Tibial nerve (tissue), 4 donors: ENCODE measurements at regions not wholly inside any gene's neighbourhood (a gene's known extent, or its start where the extent isn't known, plus 50 kb on each side); places are given as distances from the start of the nearest gene placed in this dataset.
"Not testable (repeated sequence)": the region's sequence is repeated elsewhere in the genome, so short reads cannot be mapped to it uniquely, and the experiment has no call there.

Experiments
- DNase-seq, 2 donors: peaks; one replicate each; pipeline ENCODE4 v3.0.0-alpha.2; 2019; ENCODE audit warnings: low spot score in 2 of 2
- H3K27ac ChIP-seq, 4 donors: fragments of 200-600 bp; sonication (generic) in 3 of 4; one replicate each; pipeline ENCODE4 v1.5.1; 2017 to 2019; ENCODE audit warnings: mild to moderate bottlenecking in 1 of 4
- H3K27me3 ChIP-seq, 2 donors: fragments of 200-600 bp; sonication (generic) in 1 of 2; one replicate each; pipeline versions ENCODE4 v1.5.1 to v1.6.0; 2017 to 2019
- H3K36me3 ChIP-seq, 3 donors: fragments of 200-600 bp; sonication (generic); one replicate each; pipeline ENCODE4 v1.5.1; 2018 to 2019
- H3K4me1 ChIP-seq, 4 donors: fragments of 200-600 bp; sonication (generic) in 3 of 4; one replicate each; pipeline ENCODE4 v1.5.1; 2017 to 2019
- H3K4me3 ChIP-seq, 4 donors: fragments of 200-600 bp; sonication (generic) in 3 of 4; one replicate each; pipeline ENCODE4 v1.5.1; 2017 to 2019; ENCODE audit warnings: mild to moderate bottlenecking in 1 of 4, moderate library complexity in 1 of 4
- H3K9me3 ChIP-seq, 4 donors: fragments of 200-600 bp; sonication (generic) in 3 of 4; one replicate each; pipeline ENCODE4 v1.5.1; 2017 to 2019
- EP300 ChIP-seq, 2 donors: sonication (generic); formaldehyde crosslinking; IDR thresholded peaks; one replicate each; pipeline ENCODE4 v1.6.1; 2017; ENCODE audit warnings: antibody characterized with exemption in 2 of 2, mild to moderate bottlenecking in 1 of 2
- POLR2A ChIP-seq, 2 donors: fragments of 450-650 bp; IDR thresholded peaks; one replicate each; pipeline ENCODE4 v1.6.1; 2017; ENCODE audit warnings: antibody characterized with exemption in 2 of 2, mild to moderate bottlenecking in 2 of 2, moderate library complexity in 2 of 2
- WGBS, 2 donors: methylation state at CpG; one replicate each; pipeline ENCODE4 v1.1.5; 2018; 5-methylcytosine and 5-hydroxymethylcytosine counted together
- TF ChIP-seq, protein P1 (sequence below), 5 experiments: fragments of 200-600 bp in 3 of 5; fragments of 450-650 bp in 2 of 5; sonication (generic) in 3 of 5; IDR thresholded peaks; one replicate each; pipeline ENCODE4 v1.5.1; 2016 to 2019; ENCODE audit warnings: antibody characterized with exemption in 5 of 5, mild to moderate bottlenecking in 3 of 5, moderate library complexity in 2 of 5

DNA sequence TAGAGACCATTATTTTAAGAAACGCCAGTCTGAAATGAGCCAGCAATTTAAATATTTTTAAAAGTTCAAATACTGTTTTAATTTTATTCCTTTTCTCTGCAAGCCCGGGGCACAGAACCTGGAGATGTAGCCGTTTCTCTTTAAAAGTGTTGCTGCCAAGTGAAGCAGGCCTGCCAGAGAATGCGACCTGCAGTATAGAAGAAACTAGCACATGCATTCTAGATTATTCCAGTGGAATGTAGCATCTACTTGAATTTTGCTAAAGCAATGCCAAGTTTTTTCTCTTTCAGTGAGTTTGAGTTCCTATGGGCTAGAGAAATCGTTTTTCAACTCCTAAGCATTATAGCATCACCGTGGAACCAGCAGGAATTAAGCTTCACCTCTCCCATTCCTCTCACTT lies 101.3 kb downstream of the QRSL1 start:
- no peak for DNase-seq
- H3K36me3 ChIP-seq: no peaks in the 10 kb centered on the region
- 53 to 55% methylated on average over 6 of the region's 6 CpGs for WGBS, 2 donors
- H3K9me3 ChIP-seq: peaks cover 0 to 2% (median 0%) of the 10 kb centered on the region in 4 donors
- TF ChIP-seq EP300 (IDR thresholded peaks at IDR 0.05) (no peak), POLR2A (IDR thresholded peaks at IDR 0.05) (no peak)
- TF ChIP-seq, protein P1, sequence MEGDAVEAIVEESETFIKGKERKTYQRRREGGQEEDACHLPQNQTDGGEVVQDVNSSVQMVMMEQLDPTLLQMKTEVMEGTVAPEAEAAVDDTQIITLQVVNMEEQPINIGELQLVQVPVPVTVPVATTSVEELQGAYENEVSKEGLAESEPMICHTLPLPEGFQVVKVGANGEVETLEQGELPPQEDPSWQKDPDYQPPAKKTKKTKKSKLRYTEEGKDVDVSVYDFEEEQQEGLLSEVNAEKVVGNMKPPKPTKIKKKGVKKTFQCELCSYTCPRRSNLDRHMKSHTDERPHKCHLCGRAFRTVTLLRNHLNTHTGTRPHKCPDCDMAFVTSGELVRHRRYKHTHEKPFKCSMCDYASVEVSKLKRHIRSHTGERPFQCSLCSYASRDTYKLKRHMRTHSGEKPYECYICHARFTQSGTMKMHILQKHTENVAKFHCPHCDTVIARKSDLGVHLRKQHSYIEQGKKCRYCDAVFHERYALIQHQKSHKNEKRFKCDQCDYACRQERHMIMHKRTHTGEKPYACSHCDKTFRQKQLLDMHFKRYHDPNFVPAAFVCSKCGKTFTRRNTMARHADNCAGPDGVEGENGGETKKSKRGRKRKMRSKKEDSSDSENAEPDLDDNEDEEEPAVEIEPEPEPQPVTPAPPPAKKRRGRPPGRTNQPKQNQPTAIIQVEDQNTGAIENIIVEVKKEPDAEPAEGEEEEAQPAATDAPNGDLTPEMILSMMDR (IDR thresholded peaks at IDR 0.05): no peak
- H3K27me3 ChIP-seq: no peaks in the 10 kb centered on the region
- no peak overlapping the region for H3K27ac ChIP-seq
- no peak overlapping the region for H3K4me3 ChIP-seq
- no peaks in the 10 kb centered on the region for H3K4me1 ChIP-seq

DNA sequence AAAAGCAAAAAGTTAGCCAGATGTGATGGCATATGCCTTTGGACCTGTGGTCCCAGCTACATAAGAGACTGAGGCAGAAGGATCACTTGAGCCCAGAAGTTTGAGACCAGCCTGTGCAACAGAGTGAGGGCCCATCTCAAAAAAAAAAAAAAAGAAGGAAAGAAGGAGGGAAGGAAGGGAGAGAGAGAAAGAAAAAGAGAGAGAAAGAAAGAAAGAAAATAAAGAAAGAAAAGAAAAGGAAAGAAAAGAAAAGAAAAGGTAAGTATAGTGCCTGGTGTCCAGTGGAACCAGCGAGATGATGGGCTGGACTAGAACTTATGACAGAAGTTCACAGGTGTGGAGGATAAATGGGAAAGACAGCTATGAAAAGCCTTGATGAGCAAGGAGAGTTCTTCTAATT lies 100.9 kb downstream of the QRSL1 start:
- TF ChIP-seq POLR2A (IDR thresholded peaks at IDR 0.05): no peak
- TF ChIP-seq EP300 (IDR thresholded peaks at IDR 0.05): no peak
- H3K27ac ChIP-seq: no peak overlapping the region
- no peak for DNase-seq
- H3K27me3 ChIP-seq: no peaks in the 10 kb centered on the region
- no peaks in the 10 kb centered on the region for H3K36me3 ChIP-seq
- H3K4me1 ChIP-seq: no peaks in the 10 kb centered on the region
- WGBS, 2 donors: 93 to 96% methylated on average over 1 of the region's 1 CpG
- H3K9me3 ChIP-seq: no peaks in the 10 kb centered on the region
- H3K4me3 ChIP-seq: no peak overlapping the region

DNA sequence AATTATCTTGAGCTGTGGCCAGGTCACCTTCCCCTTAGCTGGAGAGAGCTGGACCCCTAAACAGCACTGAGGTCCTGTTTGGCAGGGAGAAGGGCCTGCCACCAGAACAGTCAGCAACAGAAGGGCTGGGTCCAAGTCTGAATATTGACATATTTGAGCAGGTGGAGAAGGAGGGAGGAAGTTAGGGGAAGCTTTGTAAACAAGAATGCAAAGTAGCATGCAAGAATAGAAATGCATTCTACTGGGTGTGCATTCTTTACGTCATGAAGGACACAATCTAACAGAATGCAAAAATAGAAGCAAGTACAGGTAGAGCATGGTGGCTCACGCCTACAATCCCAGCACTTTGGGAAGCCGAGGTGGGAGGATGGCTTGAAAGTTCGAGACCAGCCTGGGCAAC lies 100.5 kb downstream of the QRSL1 start:
- H3K27ac ChIP-seq: no peak overlapping the region

DNA sequence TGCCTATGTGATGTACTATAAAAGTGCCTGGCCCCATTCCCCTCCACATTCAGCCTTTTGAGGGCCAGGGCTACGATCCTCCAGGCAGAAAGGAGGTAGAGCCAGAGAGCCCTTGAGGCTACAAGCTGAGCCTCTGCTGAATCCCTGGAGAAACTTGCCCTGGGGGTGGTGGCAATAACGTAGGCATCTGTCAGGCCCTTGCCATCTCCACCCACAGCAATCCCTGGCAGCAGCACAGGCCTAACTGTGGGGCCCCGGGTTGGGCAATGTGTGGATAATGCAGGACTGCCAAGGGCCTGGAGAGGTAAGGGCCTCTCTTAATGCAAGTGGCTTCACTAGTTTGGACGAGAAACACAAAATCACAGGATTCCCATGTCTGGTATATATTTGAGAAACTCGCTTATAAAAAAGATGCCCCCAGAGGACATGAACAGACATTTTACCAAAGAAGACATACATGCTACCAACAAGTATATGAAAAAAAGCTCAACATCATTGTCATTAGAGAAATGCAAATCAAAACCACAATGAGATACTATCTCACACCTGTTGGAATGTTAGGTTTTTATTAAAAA lies 99.0 kb downstream of the QRSL1 start:
- Histone ChIP-seq H3K4me1 (no peaks in the 10 kb centered on the region), H3K36me3 (no peaks in the 10 kb centered on the region), H3K27ac (no peak overlapping the region), H3K4me3 (no peak overlapping the region), H3K9me3 (no peaks in the 10 kb centered on the region), H3K27me3 (no peaks in the 10 kb centered on the region)
- 77% methylated on average over 5 of the region's 5 CpGs for WGBS, 2 donors
- no peak for DNase-seq
- TF ChIP-seq POLR2A (IDR thresholded peaks at IDR 0.05): no peak

More for the DNA sequence above, 100.5 kb downstream of the QRSL1 start:
- Histone ChIP-seq H3K4me1 (no peaks in the 10 kb centered on the region), H3K9me3 (no peaks in the 10 kb centered on the region), H3K27me3 (no peaks in the 10 kb centered on the region), H3K4me3 (no peak overlapping the region), H3K36me3 (no peaks in the 10 kb centered on the region)
- WGBS, 2 donors: 66 to 83% methylated on average over 4 of the region's 4 CpGs
- no peak for TF ChIP-seq POLR2A (IDR thresholded peaks at IDR 0.05)
- no peak for DNase-seq

DNA sequence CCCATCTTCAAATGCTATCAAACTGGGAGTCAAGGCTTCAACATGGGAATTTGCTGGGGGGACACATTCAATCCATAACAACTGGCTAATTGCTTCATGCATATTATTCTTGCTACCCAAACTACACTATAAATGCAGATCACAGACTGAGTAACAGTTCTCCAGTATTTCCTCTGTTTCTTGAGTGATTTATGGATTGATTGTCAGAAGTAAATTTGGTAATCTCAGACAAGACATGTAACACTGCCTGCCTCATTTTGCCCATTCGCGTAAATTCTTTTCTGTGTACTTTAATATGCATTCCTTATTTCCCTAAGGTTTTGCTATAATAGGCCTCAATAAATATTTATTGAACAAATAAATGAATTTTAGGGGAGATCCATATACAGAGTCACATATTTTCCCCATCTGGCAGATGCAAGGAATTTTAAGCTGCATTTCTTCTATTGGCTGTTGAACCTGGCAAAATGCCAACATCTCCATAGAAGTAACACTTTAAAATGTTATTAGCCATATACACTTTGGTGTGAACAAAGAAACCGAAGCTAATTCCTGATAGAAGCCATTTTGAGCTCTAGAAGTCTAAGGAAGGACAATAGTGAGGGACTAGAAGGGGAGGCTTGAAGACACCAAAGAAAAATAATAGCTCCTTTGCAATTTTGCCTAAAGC lies 98.2 kb downstream of the QRSL1 start:
- H3K4me3 ChIP-seq: no peak overlapping the region
- H3K27me3 ChIP-seq: no peaks in the 10 kb centered on the region
- no peaks in the 10 kb centered on the region for H3K4me1 ChIP-seq
- no peak for DNase-seq
- 62 to 73% methylated on average over 3 of the region's 3 CpGs for WGBS, 2 donors
- H3K36me3 ChIP-seq: no peaks in the 10 kb centered on the region
- no peak for TF ChIP-seq POLR2A (IDR thresholded peaks at IDR 0.05)
- H3K9me3 ChIP-seq: no peaks in the 10 kb centered on the region
- no peak overlapping the region for H3K27ac ChIP-seq

DNA sequence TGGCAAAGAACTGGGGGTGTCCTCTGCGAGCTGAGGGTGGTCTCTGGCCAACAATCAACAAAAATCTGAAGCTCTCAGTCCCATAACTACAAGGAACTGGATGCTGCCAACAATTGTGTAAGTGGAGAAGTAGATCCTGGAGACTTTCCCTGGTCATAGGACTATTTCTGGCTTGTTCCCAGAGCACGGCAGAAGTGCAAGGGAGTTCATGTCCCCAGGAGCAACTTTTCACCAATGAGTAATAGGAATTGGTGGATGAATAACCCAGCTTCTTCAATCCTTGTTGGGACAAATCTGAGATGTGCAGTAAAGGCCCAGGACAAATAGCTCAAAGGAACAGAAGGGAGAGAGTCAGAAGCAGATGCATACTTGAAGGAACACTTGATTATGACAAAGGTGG lies 95.5 kb downstream of the QRSL1 start:
- TF ChIP-seq, protein P1 (IDR thresholded peaks at IDR 0.05): no peak
- TF ChIP-seq EP300 (IDR thresholded peaks at IDR 0.05) (no peak), POLR2A (IDR thresholded peaks at IDR 0.05) (no peak)
- Histone ChIP-seq H3K27me3 (no peaks in the 10 kb centered on the region), H3K9me3 (no peaks in the 10 kb centered on the region), H3K36me3 (no peaks in the 10 kb centered on the region), H3K27ac (no peak overlapping the region), H3K4me1 (no peaks in the 10 kb centered on the region), H3K4me3 (no peak overlapping the region)
- no peak for DNase-seq
- WGBS, 2 donors: 51 to 62% methylated on average over 2 of the region's 2 CpGs

DNA sequence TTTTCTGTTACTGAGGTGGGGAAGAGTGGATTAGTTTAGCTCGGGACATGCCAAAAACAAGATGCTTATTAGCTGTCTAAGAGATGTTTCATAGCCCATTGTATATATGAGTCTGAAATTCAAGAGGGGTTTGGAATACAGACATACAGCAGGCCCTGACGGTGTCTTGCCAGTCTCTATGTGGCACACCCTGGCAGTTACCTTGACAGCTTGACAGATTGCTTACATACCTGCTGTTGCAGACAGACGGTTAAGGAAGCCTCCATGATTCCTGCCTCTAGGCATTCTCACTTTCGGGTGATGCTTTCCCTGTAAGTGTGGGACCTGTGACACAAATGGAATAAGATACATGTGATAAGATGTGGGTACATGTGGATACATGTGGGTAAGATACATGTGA lies 95.0 kb downstream of the QRSL1 start:
- Histone ChIP-seq H3K9me3 (no peaks in the 10 kb centered on the region), H3K27me3 (no peaks in the 10 kb centered on the region), H3K4me1 (no peaks in the 10 kb centered on the region), H3K36me3 (no peaks in the 10 kb centered on the region), H3K4me3 (no peak overlapping the region), H3K27ac (no peak overlapping the region)
- no peak for DNase-seq
- 86% methylated on average over 4 of the region's 4 CpGs for WGBS, 2 donors
- TF ChIP-seq, protein P1 (IDR thresholded peaks at IDR 0.05): no peak
- TF ChIP-seq EP300 (IDR thresholded peaks at IDR 0.05) (no peak), POLR2A (IDR thresholded peaks at IDR 0.05) (no peak)

DNA sequence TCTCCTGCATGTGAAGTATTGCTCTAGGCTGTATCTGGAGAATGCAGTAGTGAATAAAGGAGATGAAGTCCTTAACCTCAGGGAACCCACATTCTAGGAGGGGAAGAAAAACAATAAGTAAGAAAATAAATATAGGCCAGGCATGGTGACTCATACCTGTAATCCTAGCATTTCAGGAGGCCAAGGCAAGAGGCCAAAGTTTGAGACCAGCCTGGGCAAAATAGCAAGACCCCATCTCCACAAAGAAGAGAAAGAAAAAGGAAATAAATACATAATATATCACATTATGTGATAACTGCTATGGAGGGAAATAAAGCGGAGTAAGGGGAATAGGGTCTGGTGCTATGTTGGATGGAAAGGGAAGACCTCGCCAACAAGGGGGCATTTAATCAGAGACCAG lies 94.0 kb downstream of the QRSL1 start:
- not testable (repeated sequence) for H3K4me1 ChIP-seq, H3K4me3 ChIP-seq, H3K27me3 ChIP-seq, H3K27ac ChIP-seq, H3K9me3 ChIP-seq, H3K36me3 ChIP-seq, DNase-seq
- WGBS, 2 donors: 93% methylated on average over 2 of the region's 2 CpGs

DNA sequence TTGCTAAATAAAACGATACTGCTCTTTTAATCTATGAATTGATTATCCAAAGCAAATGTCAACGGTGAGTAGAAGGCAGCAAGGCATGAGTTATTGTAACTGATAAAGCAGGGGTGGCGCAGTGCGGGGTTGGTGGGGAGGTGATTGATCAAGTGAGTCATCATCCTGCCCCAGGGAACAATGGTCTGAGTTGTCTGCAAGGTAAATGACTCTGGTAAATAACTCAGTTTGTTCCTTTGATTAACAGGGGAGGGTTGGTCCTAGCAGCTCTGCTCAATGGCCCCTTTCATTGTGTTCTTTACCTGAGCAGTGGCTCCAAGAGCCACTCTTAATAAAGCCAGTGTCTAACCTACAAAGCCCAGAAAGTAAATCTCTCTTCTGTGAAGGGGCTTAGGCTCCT lies 91.8 kb downstream of the QRSL1 start:
- H3K27ac ChIP-seq, H3K36me3 ChIP-seq, H3K4me1 ChIP-seq, H3K4me3 ChIP-seq, DNase-seq, H3K27me3 ChIP-seq, H3K9me3 ChIP-seq: not testable (repeated sequence)
- 66 to 74% methylated on average over 4 of the region's 4 CpGs for WGBS, 2 donors
